GM12878 (cell line): ENCODE measurements at regions not wholly inside any gene's neighbourhood (a gene's known extent, or its start where the extent isn't known, plus 50 kb on each side); places are given as distances from the start of the nearest gene placed in this dataset.

ENCODE experiments used
- ATAC-seq: fragments of 200-7000 bp; cut with Tn5 transposase; 3 replicates; pipeline ENCODE4 v1.9.1; 2020; ENCODE audit warnings: mild to moderate bottlenecking, moderate library complexity
- BruUV-seq: library from RNA; stranded (reverse); fragments of 400-500 nt; replicated peaks from 2 replicates; lab custom pipeline; 2021; lab: Mats Ljungman, UMichigan
- CTCF ChIA-PET: fragments of 300-600 bp; sonication (Branson Sonifier 250); formaldehyde crosslinking; extraction: SDS; loops from one replicate; lab custom pipeline; 2021; ENCODE audit warnings: inconsistent platforms; lab: Yijun Ruan, JAX
- POLR2A ChIA-PET: fragments of 350-600 bp; formaldehyde crosslinking; extraction: SDS; loops from one replicate; lab custom pipeline; 2021; ENCODE audit warnings: inconsistent platforms; lab: Charles Lee
- RAD21 ChIA-PET: fragments of 300-600 bp; sonication (Branson Sonifier 250); formaldehyde crosslinking; loops from one replicate; lab custom pipeline; 2023; ENCODE audit warnings: antibody characterized with exemption; ENCODE audit not compliant: unreplicated experiment; lab: Charles Lee
- SMC1A ChIA-PET: fragments of 300-600 bp; sonication (Branson Sonifier 250); formaldehyde crosslinking; loops from one replicate; lab custom pipeline; 2023; ENCODE audit not compliant: unreplicated experiment, uncharacterized antibody; lab: Charles Lee
- DNase-seq: peaks from one replicate; pipeline ENCODE4 v3.0.0-alpha.2; 2011; ENCODE audit warnings: low read depth, low spot score
- FAIRE-seq: peaks from 3 replicates; lab custom pipeline; 2011; peaks lifted over from hg19 to GRCh38; lab: Jason Lieb, UNC
- H2AFZ ChIP-seq: 2 replicates; pipeline ENCODE4 v1.6.0; 2011; ENCODE audit warnings: low read depth, low read length, control low read depth; ENCODE audit not compliant: control insufficient read depth
- H3K27ac ChIP-seq: 2 replicates; pipeline ENCODE4 v1.5.1; 2011; ENCODE audit warnings: control low read depth; ENCODE audit not compliant: control insufficient read depth, insufficient read depth
- H3K27me3 ChIP-seq, 2 experiments: replicated peaks in 1 of 2; 2 replicates each; pipeline versions ENCODE4 v1.6.0 to v1.6.1; 2011; ENCODE audit warnings: low read length in 1 of 2; ENCODE audit not compliant: control insufficient read depth in 2 of 2, insufficient read depth in 2 of 2
- H3K36me3 ChIP-seq, 2 experiments: 2 replicates each; pipeline ENCODE4 v1.5.1; 2011; ENCODE audit warnings: low read length in 1 of 2; ENCODE audit not compliant: control insufficient read depth in 2 of 2, insufficient read depth in 2 of 2
- H3K4me1 ChIP-seq: 2 replicates; pipeline ENCODE4 v1.6.1; 2011; ENCODE audit warnings: mild to moderate bottlenecking, low read length, moderate library complexity, mixed read lengths; ENCODE audit not compliant: control insufficient read depth, insufficient read depth
- H3K4me2 ChIP-seq: 2 replicates; pipeline ENCODE4 v1.6.0; 2011; ENCODE audit warnings: control low read depth; ENCODE audit not compliant: control insufficient read depth, insufficient read depth
- H3K4me3 ChIP-seq: fragments of 200-600 bp; sonication (generic); 2 replicates; pipeline ENCODE4 v1.5.1; 2016
- H3K79me2 ChIP-seq: 2 replicates; pipeline ENCODE4 v1.6.0; 2011; ENCODE audit warnings: low read length; ENCODE audit not compliant: control insufficient read depth, insufficient read depth
- H3K9ac ChIP-seq: 2 replicates; pipeline ENCODE4 v1.8.0; 2011; ENCODE audit warnings: low read length, control low read depth, mixed read lengths; ENCODE audit not compliant: control insufficient read depth, insufficient read depth
- H3K9me3 ChIP-seq: replicated peaks from 3 replicates; pipeline ENCODE4 v1.5.1; 2011; ENCODE audit warnings: mild to moderate bottlenecking, low read length; ENCODE audit not compliant: control insufficient read depth, insufficient read depth
- H4K20me1 ChIP-seq: 2 replicates; pipeline ENCODE4 v1.6.0; 2011; ENCODE audit not compliant: control insufficient read depth, insufficient read depth
- BHLHE40 ChIP-seq, 2 experiments: fragments of 450-650 bp in 1 of 2; IDR thresholded peaks; 2 replicates each; pipeline ENCODE4 v1.6.1; 2011 to 2017; ENCODE audit warnings: low read depth in 2 of 2, borderline replicate concordance in 1 of 2, improper control_type of control experiment in 1 of 2, low read length in 1 of 2, mild to moderate bottlenecking in 1 of 2
- ESRRA ChIP-seq: IDR thresholded peaks from 2 replicates; pipeline ENCODE4 v1.6.1; 2012; ENCODE audit warnings: mild to moderate bottlenecking, low read length, improper control_type of control experiment
- MEF2A ChIP-seq: IDR thresholded peaks from 2 replicates; pipeline ENCODE4 v1.6.1; 2011; ENCODE audit warnings: low read depth, mild to moderate bottlenecking, low read length, moderate library complexity; ENCODE audit not compliant: insufficient read depth
- MTA3 ChIP-seq: IDR thresholded peaks from 2 replicates; pipeline ENCODE4 v1.6.1; 2012; ENCODE audit warnings: low read length, inconsistent platforms, borderline replicate concordance
- NFIC ChIP-seq: IDR thresholded peaks from 2 replicates; pipeline ENCODE4 v1.6.1; 2012; ENCODE audit warnings: low read depth, mild to moderate bottlenecking, inconsistent platforms, low read length, moderate library complexity
- NFXL1 ChIP-seq: fragments of 450-650 bp; IDR thresholded peaks from 2 replicates; pipeline ENCODE4 v1.6.1; 2017; ENCODE audit warnings: antibody characterized with exemption, mild to moderate bottlenecking, borderline replicate concordance
- PAX8 ChIP-seq: fragments of 450-650 bp; IDR thresholded peaks from 2 replicates; pipeline ENCODE4 v1.6.1; 2017; ENCODE audit warnings: mild to moderate bottlenecking, moderate library complexity
- PML ChIP-seq: IDR thresholded peaks from 2 replicates; pipeline ENCODE4 v1.6.1; 2012; ENCODE audit warnings: low read length, inconsistent platforms
- RB1 ChIP-seq: fragments of 450-650 bp; formaldehyde crosslinking; IDR thresholded peaks from 2 replicates; pipeline ENCODE4 v1.6.1; 2017; ENCODE audit warnings: mild to moderate bottlenecking, borderline replicate concordance
- SUPT20H ChIP-seq: IDR thresholded peaks from 2 replicates; pipeline ENCODE4 v1.6.1; 2011; ENCODE audit warnings: low read depth, mild to moderate bottlenecking, low read length, moderate library complexity, borderline replicate concordance; ENCODE audit not compliant: control insufficient read depth
- ZSCAN29 ChIP-seq: fragments of 450-650 bp; IDR thresholded peaks from 2 replicates; pipeline ENCODE4 v1.6.1; 2017; ENCODE audit warnings: mild to moderate bottlenecking, moderate library complexity
- WGBS: methylation state at CpG from one replicate; pipeline ENCODE4 v1.1.6; 2016; ENCODE audit warnings: low lambda C conversion rate; ENCODE audit not compliant: insufficient replicate concordance, insufficient coverage; ENCODE audit errors: missing lambda C conversion rate; 5-methylcytosine and 5-hydroxymethylcytosine counted together
- in situ Hi-C: fragments of 300-500 bp; cut with MboI; formaldehyde crosslinking; loops from 9 replicates; pipeline ENCODE4 v1.14.3; 2018; ENCODE audit warnings: mixed read lengths
- intact Hi-C: fragments of 100-400 bp; cut with micrococcal nuclease; formaldehyde crosslinking; loops from one replicate; pipeline ENCODE4 v1.14.2; 2022; ENCODE audit not compliant: unreplicated experiment
- TF ChIP-seq, protein P1 (sequence below): IDR thresholded peaks from 2 replicates; pipeline ENCODE4 v1.6.1; 2011; ENCODE audit warnings: borderline replicate concordance, low read depth, mild to moderate bottlenecking, moderate library complexity, low read length; ENCODE audit not compliant: insufficient read depth, poor library complexity, severe bottlenecking
- TF ChIP-seq, protein P2 (sequence below): IDR thresholded peaks from 2 replicates; pipeline ENCODE4 v1.6.1; 2012; ENCODE audit warnings: mild to moderate bottlenecking, low read depth, low read length
- TF ChIP-seq, protein P3 (sequence below): fragments of 450-650 bp; IDR thresholded peaks from 2 replicates; pipeline ENCODE4 v1.6.1; 2017; ENCODE audit warnings: mild to moderate bottlenecking, low read depth, inconsistent platforms; ENCODE audit not compliant: poor library complexity, severe bottlenecking
- TF ChIP-seq, protein P4 (sequence below): fragments of 150-350 bp; IDR thresholded peaks from 2 replicates; pipeline ENCODE4 v1.6.1; 2014; ENCODE audit warnings: mild to moderate bottlenecking, low read depth, low read length

DNA sequence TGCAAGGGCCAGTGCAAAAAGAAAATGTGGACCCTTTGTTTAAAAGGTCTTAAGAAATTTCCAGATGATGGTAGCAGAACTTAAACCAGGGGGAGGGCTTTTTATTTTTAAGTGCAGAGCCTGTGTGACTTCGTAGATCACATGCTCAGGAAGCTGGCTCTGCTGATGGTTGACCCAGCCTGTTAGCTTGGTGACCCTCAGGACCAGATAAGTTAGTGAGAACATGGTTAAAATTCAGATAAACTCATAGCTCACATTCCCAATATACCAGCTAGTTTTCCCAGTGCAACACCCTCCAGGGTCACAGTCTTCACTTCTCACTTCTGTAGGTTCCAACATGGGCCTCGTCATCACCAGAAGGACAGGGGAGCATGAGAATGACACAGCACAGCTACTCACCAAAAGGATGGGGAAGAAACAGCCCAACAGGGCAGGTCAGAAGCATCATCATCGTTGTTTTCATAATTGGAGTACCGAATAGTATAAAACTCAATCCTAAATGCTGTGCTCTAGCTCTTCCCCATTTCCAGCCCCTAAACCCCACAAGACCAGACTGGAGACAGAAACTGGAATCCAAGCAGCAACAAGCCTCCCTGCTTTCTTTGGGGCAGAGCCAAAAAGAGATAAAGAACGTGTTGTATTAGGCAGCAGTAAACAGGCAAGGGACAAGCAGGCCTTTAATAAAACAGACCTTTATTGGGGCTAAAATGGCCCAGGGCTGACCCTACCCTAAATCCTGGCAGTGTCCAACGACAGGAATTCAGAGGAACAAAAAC is 102.2 kb upstream of the ANKRD1 start:
- FAIRE-seq (no peak), ATAC-seq (no peak), DNase-seq (no peak)
- BruUV-seq: no TSS peak
- ChIA-PET CTCF (interaction anchor here (1.2 kb wide), 1 partner anchor 12 kb away, joined by 3 read pairs; no protein-coding TSS in a partner anchor), RAD21 (no interaction called here), POLR2A (no interaction called here), SMC1A (interaction anchor here (1.1 kb wide), 1 partner anchor 228 kb away, joined by 4 read pairs; no protein-coding TSS in a partner anchor)
- Histone ChIP-seq H3K4me2 (no peak overlapping the region), H3K27ac (no peak overlapping the region), H3K9me3 (no peaks in the 10 kb centered on the region), H3K79me2 (no peaks in the 10 kb centered on the region), H3K36me3 (no peaks in the 10 kb centered on the region), H3K4me3 (no peak overlapping the region), H4K20me1 (no peaks in the 10 kb centered on the region), H3K27me3 (no peaks in the 10 kb centered on the region), H3K9ac (no peak overlapping the region), H3K4me1 (no peaks in the 10 kb centered on the region), H2AFZ (no peak overlapping the region)
- WGBS: 43% methylated on average over 6 of the region's 6 CpGs
- in situ Hi-C loops: no loop called here
- intact Hi-C loops: no loop called here
- TF ChIP-seq MEF2A (no peak), ZSCAN29 (no peak), PAX8 (no peak), BHLHE40 (IDR thresholded peaks at IDR 0.05; ENCODE audit: borderline replicate concordance in 1 of 2, low read depth in 2 of 2, low read length in 1 of 2) (no peak), NFIC (no peak), NFXL1 (no peak), MTA3 (no peak), PML (no peak), RB1 (no peak), SUPT20H (no peak), ESRRA (no peak)
- TF ChIP-seq, protein P1, sequence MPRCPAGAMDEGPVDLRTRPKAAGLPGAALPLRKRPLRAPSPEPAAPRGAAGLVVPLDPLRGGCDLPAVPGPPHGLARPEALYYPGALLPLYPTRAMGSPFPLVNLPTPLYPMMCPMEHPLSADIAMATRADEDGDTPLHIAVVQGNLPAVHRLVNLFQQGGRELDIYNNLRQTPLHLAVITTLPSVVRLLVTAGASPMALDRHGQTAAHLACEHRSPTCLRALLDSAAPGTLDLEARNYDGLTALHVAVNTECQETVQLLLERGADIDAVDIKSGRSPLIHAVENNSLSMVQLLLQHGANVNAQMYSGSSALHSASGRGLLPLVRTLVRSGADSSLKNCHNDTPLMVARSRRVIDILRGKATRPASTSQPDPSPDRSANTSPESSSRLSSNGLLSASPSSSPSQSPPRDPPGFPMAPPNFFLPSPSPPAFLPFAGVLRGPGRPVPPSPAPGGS: no peak
- TF ChIP-seq, protein P2, sequence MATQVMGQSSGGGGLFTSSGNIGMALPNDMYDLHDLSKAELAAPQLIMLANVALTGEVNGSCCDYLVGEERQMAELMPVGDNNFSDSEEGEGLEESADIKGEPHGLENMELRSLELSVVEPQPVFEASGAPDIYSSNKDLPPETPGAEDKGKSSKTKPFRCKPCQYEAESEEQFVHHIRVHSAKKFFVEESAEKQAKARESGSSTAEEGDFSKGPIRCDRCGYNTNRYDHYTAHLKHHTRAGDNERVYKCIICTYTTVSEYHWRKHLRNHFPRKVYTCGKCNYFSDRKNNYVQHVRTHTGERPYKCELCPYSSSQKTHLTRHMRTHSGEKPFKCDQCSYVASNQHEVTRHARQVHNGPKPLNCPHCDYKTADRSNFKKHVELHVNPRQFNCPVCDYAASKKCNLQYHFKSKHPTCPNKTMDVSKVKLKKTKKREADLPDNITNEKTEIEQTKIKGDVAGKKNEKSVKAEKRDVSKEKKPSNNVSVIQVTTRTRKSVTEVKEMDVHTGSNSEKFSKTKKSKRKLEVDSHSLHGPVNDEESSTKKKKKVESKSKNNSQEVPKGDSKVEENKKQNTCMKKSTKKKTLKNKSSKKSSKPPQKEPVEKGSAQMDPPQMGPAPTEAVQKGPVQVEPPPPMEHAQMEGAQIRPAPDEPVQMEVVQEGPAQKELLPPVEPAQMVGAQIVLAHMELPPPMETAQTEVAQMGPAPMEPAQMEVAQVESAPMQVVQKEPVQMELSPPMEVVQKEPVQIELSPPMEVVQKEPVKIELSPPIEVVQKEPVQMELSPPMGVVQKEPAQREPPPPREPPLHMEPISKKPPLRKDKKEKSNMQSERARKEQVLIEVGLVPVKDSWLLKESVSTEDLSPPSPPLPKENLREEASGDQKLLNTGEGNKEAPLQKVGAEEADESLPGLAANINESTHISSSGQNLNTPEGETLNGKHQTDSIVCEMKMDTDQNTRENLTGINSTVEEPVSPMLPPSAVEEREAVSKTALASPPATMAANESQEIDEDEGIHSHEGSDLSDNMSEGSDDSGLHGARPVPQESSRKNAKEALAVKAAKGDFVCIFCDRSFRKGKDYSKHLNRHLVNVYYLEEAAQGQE: no peak
- TF ChIP-seq, protein P3, sequence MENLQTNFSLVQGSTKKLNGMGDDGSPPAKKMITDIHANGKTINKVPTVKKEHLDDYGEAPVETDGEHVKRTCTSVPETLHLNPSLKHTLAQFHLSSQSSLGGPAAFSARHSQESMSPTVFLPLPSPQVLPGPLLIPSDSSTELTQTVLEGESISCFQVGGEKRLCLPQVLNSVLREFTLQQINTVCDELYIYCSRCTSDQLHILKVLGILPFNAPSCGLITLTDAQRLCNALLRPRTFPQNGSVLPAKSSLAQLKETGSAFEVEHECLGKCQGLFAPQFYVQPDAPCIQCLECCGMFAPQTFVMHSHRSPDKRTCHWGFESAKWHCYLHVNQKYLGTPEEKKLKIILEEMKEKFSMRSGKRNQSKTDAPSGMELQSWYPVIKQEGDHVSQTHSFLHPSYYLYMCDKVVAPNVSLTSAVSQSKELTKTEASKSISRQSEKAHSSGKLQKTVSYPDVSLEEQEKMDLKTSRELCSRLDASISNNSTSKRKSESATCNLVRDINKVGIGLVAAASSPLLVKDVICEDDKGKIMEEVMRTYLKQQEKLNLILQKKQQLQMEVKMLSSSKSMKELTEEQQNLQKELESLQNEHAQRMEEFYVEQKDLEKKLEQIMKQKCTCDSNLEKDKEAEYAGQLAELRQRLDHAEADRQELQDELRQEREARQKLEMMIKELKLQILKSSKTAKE: no peak
- TF ChIP-seq, protein P4, sequence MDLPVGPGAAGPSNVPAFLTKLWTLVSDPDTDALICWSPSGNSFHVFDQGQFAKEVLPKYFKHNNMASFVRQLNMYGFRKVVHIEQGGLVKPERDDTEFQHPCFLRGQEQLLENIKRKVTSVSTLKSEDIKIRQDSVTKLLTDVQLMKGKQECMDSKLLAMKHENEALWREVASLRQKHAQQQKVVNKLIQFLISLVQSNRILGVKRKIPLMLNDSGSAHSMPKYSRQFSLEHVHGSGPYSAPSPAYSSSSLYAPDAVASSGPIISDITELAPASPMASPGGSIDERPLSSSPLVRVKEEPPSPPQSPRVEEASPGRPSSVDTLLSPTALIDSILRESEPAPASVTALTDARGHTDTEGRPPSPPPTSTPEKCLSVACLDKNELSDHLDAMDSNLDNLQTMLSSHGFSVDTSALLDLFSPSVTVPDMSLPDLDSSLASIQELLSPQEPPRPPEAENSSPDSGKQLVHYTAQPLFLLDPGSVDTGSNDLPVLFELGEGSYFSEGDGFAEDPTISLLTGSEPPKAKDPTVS: no peak
